Smooth muscle cell (in vitro differentiated cells): ENCODE measurements at regions not wholly inside any gene's neighbourhood (a gene's known extent, or its start where the extent isn't known, plus 50 kb on each side); places are given as distances from the start of the nearest gene placed in this dataset. TPM values are rescaled to one million over a fixed set of nuclear protein-coding genes. Genes with fewer than 3 reads are reported as not detected.

ENCODE experiments used
- DNase-seq: peaks from one replicate; lab custom pipeline; 2025; ENCODE audit not compliant: unreplicated experiment; lab: John Stamatoyannopoulos, UW
- H2AFZ ChIP-seq: fragments of 200-600 bp; sonication (generic); 2 replicates; pipeline ENCODE4 v1.6.0; 2016; ENCODE audit warnings: antibody characterized with exemption, low read depth, mild to moderate bottlenecking
- H3F3A ChIP-seq: fragments of 200-600 bp; sonication (generic); 2 replicates; pipeline ENCODE4 v1.6.0; 2017; ENCODE audit warnings: antibody characterized with exemption, low read depth
- H3K27ac ChIP-seq: fragments of 200-600 bp; sonication (generic); 2 replicates; pipeline ENCODE4 v1.5.1; 2016; ENCODE audit warnings: low read depth, mild to moderate bottlenecking
- H3K27me3 ChIP-seq: fragments of 200-600 bp; sonication (generic); 2 replicates; pipeline ENCODE4 v1.6.1; 2016; ENCODE audit warnings: low read depth, mild to moderate bottlenecking
- H3K36me3 ChIP-seq: fragments of 200-600 bp; sonication (generic); 2 replicates; pipeline ENCODE4 v1.5.1; 2016; ENCODE audit warnings: low read depth
- H3K4me1 ChIP-seq: fragments of 200-600 bp; sonication (generic); 2 replicates; pipeline ENCODE4 v1.5.1; 2016; ENCODE audit warnings: low read depth
- H3K4me2 ChIP-seq: fragments of 200-600 bp; sonication (generic); 2 replicates; pipeline ENCODE4 v1.6.0; 2016; ENCODE audit warnings: mild to moderate bottlenecking
- H3K4me3 ChIP-seq: fragments of 200-600 bp; sonication (generic); 2 replicates; pipeline ENCODE4 v1.5.1; 2016; ENCODE audit warnings: mild to moderate bottlenecking
- H3K79me2 ChIP-seq: fragments of 200-600 bp; sonication (generic); 2 replicates; pipeline ENCODE4 v1.6.0; 2016; ENCODE audit warnings: low read depth, mild to moderate bottlenecking
- H3K9ac ChIP-seq: fragments of 200-600 bp; sonication (generic); 2 replicates; pipeline ENCODE4 v1.6.0; 2016; ENCODE audit warnings: low read depth
- H3K9me3 ChIP-seq: fragments of 200-600 bp; sonication (generic); replicated peaks from 2 replicates; pipeline ENCODE4 v1.5.1; 2016; ENCODE audit warnings: low read depth
- H4K20me1 ChIP-seq: fragments of 200-600 bp; sonication (generic); 2 replicates; pipeline ENCODE4 v1.6.0; 2016; ENCODE audit warnings: low read depth
- CTCF ChIP-seq: fragments of 200-600 bp; sonication (generic); IDR thresholded peaks from 2 replicates; pipeline ENCODE4 v1.5.1; 2017; ENCODE audit warnings: borderline replicate concordance, mild to moderate bottlenecking, antibody characterized with exemption; ENCODE audit not compliant: insufficient read depth, poor library complexity, severe bottlenecking
- WGBS: methylation state at CpG from one replicate; pipeline ENCODE4 v1.1.7; 2016; ENCODE audit warnings: low lambda C conversion rate; 5-methylcytosine and 5-hydroxymethylcytosine counted together
- small RNA-seq: library from RNA; depleted of rRNA; stranded (forward); fragments of <200 nt; gene quantifications from one replicate; pipeline ENCODE3, GENCODE V24; 2014

- Histone ChIP-seq H3K36me3 (no peaks in the 10 kb centered on the region), H4K20me1 (no peaks in the 10 kb centered on the region), H3K4me3 (no peak overlapping the region), H3K4me2 (no peak overlapping the region), H3K9ac (no peak overlapping the region), H3K27ac (no peak overlapping the region), H3K27me3 (no peaks in the 10 kb centered on the region), H3F3A (no peaks in the 10 kb centered on the region), H2AFZ (no peak overlapping the region), H3K79me2 (no peaks in the 10 kb centered on the region), H3K9me3 (no peaks in the 10 kb centered on the region), H3K4me1 (no peaks in the 10 kb centered on the region)
- WGBS: 93% methylated on average over 3 of the region's 3 CpGs
- no peak for DNase-seq
- TF ChIP-seq CTCF: no peak
Observed at GRCh38 chr9:99762470-99762869, 59.2 kb upstream of the NR4A3 start.

Small RNA genes lying in the stretch of these regions (small RNA-seq; reads per million reads assigned to genes)
- gene AL137067.1 (not detected), gene AL137067.2 (not detected)
